ENCODE measurements at regions not wholly inside any gene's neighbourhood (a gene's known extent, or its start where the extent isn't known, plus 50 kb on each side); places are given as distances from the start of the nearest gene placed in this dataset.

DNA sequence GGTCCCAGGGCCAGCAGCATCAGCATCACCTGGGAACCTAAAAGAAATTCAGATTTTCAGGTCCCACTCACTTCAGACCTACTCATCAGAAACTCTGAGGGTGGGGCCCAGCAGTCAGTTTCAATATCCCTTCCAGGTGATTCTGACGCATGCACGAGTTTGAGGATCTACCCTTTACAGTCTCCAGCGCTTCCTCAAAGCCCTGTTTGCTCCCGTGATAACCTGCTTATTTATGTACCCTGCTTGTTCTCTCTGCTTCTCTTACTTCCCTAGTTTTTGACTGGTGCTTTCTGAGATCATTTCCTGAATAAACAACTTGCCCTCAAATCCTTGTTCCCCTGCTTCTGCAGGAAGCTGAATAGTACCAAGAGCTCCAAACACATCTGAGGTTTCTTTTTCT, 245.3 kb downstream of the ZNF621 start:
- TF ChIP-seq, protein P1, sequence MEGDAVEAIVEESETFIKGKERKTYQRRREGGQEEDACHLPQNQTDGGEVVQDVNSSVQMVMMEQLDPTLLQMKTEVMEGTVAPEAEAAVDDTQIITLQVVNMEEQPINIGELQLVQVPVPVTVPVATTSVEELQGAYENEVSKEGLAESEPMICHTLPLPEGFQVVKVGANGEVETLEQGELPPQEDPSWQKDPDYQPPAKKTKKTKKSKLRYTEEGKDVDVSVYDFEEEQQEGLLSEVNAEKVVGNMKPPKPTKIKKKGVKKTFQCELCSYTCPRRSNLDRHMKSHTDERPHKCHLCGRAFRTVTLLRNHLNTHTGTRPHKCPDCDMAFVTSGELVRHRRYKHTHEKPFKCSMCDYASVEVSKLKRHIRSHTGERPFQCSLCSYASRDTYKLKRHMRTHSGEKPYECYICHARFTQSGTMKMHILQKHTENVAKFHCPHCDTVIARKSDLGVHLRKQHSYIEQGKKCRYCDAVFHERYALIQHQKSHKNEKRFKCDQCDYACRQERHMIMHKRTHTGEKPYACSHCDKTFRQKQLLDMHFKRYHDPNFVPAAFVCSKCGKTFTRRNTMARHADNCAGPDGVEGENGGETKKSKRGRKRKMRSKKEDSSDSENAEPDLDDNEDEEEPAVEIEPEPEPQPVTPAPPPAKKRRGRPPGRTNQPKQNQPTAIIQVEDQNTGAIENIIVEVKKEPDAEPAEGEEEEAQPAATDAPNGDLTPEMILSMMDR (conservative IDR thresholded peaks at IDR 0.05 in 1 of 2, IDR thresholded peaks at IDR 0.05 in 1 of 2; ENCODE audit: extremely low read depth in 1 of 2, insufficient read depth in 1 of 2, low read depth in 1 of 2, low read length in 2 of 2), result no peak
- TF ChIP-seq EZH2 (IDR thresholded peaks at IDR 0.05; ENCODE audit: borderline replicate concordance, low read length), result no peak
